DMS53 (cell line): ENCODE measurements at regions not wholly inside any gene's neighbourhood (a gene's known extent, or its start where the extent isn't known, plus 50 kb on each side); places are given as distances from the start of the nearest gene placed in this dataset.
"Not testable (repeated sequence)": the region's sequence is repeated elsewhere in the genome, so short reads cannot be mapped to it uniquely, and the experiment has no call there.

Source experiments
- DNase-seq: peaks from one replicate; lab custom pipeline; 2025; lab: John Stamatoyannopoulos, UW

DNA sequence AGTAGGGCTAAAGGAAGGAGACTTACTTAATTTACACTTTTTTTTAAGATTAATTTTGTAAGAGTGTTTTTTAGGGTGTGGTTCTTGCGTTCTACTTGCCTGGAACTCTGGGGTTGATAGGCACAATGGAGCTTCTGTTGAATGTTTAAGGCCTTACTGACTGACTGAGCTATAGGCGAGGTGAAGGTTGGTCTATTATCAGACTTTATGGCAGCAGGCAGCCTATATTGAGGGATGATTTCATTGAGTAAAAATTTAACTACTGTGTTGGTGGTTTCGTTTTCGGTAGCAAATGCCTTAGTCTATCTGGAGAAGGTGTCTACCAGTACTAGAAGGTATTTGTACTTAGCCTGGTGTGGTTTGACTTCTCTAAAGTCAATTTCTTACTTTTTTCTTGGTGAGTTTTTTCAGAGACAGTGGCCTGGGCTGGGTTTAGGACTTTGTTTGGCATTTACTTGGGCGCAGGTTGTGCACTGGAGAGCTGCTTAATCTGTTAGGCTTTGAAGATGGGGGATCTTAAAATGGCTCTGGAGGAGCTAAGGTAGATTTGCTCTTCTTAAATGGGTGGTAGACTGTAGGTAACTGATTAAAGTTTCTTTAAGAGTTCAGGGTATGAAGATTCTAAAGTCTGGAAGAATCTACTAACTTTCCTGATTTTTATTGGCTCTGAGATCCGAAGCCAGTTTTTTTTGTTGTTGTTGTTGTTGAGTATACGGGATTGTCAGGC, 164.5 kb upstream of the CCZ1B start:
- peak; percentile 62 for DNase-seq

- DNase-seq = peak; percentile 95
Measured at GRCh38 chr7:6991169-6991611, 165.1 kb upstream of the CCZ1B start.

- peak; percentile 42 for DNase-seq
Measured at GRCh38 chr7:6991686-6992085, 165.6 kb upstream of the CCZ1B start.

DNA sequence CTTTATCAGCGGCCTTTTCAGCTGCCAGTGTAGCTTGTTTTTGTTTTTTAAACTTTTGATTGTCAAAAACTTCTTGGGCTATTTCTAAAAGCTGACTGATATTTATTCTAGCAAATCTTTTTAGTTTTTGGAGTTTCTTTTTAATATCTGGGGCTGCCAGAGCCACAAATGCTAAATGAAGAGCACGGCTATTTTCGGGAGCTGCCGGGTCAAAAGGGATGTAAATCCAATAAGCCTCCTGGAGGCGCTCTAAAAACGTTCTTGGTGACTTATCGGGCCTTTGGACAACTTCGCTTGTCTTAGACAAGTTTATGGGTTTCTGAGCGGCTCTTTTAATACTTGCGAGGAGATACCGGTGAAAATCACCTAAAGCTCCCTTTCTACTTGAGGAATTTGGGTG, 166.1 kb upstream of the CCZ1B start:
- DNase-seq = not testable (repeated sequence)

DNA sequence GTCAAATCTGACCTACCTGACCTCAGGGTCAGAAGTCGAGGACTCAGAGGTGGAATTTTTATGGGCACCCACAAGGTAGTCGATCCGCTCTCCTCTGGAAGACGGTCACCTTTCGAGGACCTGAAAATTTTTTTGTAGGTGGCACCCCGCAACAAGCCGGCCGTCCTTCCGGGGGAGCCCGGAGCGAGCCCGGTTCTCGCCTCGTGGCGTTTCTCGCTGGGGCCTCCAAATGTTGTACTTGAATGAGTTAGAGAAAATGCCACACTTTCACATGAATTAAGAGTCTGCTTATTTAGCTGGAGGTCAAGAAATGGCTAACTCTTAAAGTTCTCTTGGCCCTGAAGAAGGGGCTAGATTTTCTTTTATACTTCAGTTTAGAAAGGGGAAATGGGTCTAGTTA, 169.0 kb upstream of the CCZ1B start:
- not testable (repeated sequence) for DNase-seq

- not testable (repeated sequence) for DNase-seq
Measured at GRCh38 chr7:6995493-6996289, 169.6 kb upstream of the CCZ1B start.

GRCh38 chr7:6999067-6999666, 173.1 kb upstream of the CCZ1B start:
- peak; percentile 9 for DNase-seq

DNA sequence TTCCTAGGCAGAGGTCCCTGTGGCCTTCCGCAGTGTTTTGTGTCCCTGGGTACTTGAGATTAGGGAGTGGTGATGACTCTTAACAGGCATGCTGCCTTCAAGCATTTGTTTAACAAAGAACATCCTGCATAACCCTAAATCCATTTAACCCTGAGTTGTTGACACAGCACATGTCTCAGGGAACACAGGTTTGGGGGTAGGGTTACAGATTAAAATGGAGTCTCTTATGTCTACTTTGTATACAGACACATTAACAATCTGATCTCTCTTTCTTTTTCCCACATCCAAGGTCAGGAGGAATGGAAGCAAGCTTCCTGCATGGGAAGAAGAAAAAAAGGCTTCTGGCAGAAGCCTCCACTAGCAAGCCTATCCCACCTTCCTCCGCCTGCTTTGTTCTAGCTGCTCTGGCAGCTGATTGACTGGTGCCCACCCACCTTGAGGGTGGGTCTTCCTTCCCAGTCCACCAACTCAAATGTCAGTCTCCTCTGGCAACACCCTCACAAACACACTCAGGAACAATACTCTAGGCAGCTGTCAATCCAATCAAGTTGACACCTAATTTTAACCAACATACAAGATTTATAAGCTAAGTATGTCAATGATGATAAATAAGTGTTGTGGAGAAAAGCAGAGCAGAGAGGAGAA, 176.5 kb upstream of the CCZ1B start:
- DNase-seq = peak; percentile 29

GRCh38 chr7:7005303-7005702, 177.0 kb upstream of the C1GALT1 start:
- DNase-seq = no peak

GRCh38 chr7:7005949-7006348, 176.4 kb upstream of the C1GALT1 start:
- DNase-seq = not testable (repeated sequence)

DNA sequence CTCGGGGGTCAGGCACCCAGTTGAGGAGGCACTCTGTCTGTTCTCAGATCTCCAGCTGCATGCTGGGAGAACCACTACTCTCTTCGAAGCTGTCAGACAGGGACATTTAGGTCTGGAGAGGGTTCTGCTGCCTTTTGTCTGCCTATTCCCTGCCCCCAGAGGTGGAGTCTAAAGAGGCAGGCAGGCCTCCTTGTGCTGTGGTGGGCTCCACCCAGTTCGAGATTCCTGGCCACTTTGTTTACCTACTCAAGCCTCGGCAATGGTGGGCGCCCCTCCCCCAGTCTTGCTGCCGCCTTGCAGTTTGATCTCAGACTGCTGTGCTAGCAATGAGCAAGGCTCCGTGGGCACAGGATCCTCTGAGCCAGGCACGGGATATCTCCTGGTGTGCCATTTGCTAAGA, 171.1 kb upstream of the C1GALT1 start:
- DNase-seq = not testable (repeated sequence)

DNA sequence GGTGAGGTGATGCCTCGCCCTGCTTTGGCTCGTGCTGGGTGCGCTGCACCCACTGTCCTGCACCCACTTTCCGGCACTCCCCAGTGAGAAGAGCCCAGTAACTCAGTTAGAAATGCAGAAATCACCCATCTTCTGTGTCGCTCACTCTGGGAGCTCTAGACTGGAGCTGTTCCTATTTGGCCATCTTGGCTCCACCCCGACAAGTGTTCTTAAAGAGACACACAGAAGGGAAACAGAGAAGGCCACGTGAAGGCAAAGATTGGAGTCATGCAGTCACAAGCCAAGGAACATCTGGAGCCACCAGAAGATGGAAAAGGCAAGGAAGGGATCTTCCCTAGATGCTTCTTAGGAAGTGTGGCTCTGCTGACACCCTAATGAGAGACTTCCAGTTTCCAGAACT, 170.6 kb upstream of the C1GALT1 start:
- DNase-seq = not testable (repeated sequence)

GRCh38 chr7:7014827-7015595, 167.3 kb upstream of the C1GALT1 start:
- no peak for DNase-seq

GRCh38 chr7:7017707-7018280, 164.6 kb upstream of the C1GALT1 start:
- DNase-seq = no peak

GRCh38 chr7:7018290-7018689, 164.1 kb upstream of the C1GALT1 start:
- no peak for DNase-seq

- DNase-seq = no peak
Measured at GRCh38 chr7:7032221-7032620, 150.1 kb upstream of the C1GALT1 start.

GRCh38 chr7:7035851-7036250, 146.5 kb upstream of the C1GALT1 start:
- DNase-seq = no peak

- DNase-seq = not testable (repeated sequence)
Measured at GRCh38 chr7:7042286-7042893, 140.0 kb upstream of the C1GALT1 start.

DNA sequence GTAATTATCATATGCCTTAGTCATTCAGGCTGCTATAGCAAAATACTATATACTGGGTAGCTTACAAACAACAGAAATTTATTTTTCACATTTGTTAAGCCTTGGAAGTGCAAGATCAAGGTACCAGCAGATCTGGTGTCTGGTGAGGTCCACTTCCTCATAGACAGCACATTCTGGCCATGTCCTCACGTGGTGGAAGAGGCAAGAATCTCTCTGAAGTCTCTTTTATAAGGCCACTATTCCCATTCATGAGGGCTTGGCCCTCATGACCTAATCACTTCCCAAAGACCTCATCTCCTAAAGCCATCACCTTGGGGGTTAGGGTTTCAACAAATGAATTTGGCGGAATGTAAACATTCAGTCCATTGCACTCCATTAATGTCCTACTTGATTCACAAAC, 137.5 kb upstream of the C1GALT1 start:
- no peak for DNase-seq

DNA sequence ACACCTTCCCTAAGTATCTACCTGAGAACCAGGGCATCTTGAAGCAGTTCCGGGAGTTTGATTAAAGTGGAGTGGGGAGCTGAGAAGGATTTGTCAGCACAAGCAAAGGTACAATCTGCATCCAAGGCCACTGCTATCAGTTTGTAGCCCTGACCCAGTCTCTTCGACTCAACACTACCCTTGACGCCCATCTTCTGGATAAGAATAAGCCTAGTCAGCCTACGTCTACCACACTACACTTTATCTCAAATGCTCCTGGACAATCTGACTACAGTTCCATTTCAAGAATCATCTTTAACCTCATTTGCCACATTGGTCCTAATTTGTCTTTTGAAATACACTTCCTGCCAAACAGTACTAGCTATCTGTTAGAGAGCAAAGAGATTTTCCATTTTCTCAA, 134.1 kb upstream of the C1GALT1 start:
- no peak for DNase-seq
